Stomach (tissue), 8 donors: ENCODE measurements at regions not wholly inside any gene's neighbourhood (a gene's known extent, or its start where the extent isn't known, plus 50 kb on each side); places are given as distances from the start of the nearest gene placed in this dataset.

Source experiments
- DNase-seq, 2 donors: peaks; one replicate each; pipeline versions ENCODE4 v3.0.0 to v3.0.0-alpha.2; 2013 to 2019
- H3K27ac ChIP-seq, 5 donors: fragments of 200-600 bp in 4 of 5; sonication (generic) in 4 of 5; one replicate each; pipeline ENCODE4 v1.5.1; 2013 to 2019; ENCODE audit warnings: mild to moderate bottlenecking in 1 of 5, moderate library complexity in 1 of 5
- H3K27me3 ChIP-seq, 3 donors: fragments of 200-600 bp; sonication (generic); one replicate each; pipeline ENCODE4 v1.5.1; 2017 to 2019; ENCODE audit warnings: mixed run types in 1 of 3
- H3K36me3 ChIP-seq, 4 donors: fragments of 200-600 bp; sonication (generic); 1 replicate in 3 of 4; 2 replicates in 1 of 4; pipeline ENCODE4 v1.5.1; 2016 to 2019
- H3K4me1 ChIP-seq, 4 donors: fragments of 200-600 bp; sonication (generic); one replicate each; pipeline ENCODE4 v1.5.1; 2016 to 2019
- H3K4me3 ChIP-seq, 4 donors: fragments of 200-600 bp; sonication (generic) in 3 of 4; one replicate each; pipeline ENCODE4 v1.5.1; 2016 to 2019; ENCODE audit warnings: mild to moderate bottlenecking in 1 of 4
- H3K9me3 ChIP-seq, 4 donors: fragments of 200-600 bp; sonication (generic); one replicate each; pipeline ENCODE4 v1.5.1; 2016 to 2019
- EP300 ChIP-seq: sonication (generic); formaldehyde crosslinking; IDR thresholded peaks from one replicate; pipeline ENCODE4 v1.6.1; 2017; ENCODE audit warnings: antibody characterized with exemption
- POLR2A ChIP-seq, 4 donors: fragments of 450-650 bp; IDR thresholded peaks; one replicate each; pipeline ENCODE4 v1.6.1; 2016; ENCODE audit warnings: antibody characterized with exemption in 4 of 4, control low read depth in 2 of 4, mild to moderate bottlenecking in 1 of 4, moderate library complexity in 1 of 4
- POLR2AphosphoS5 ChIP-seq, 3 donors: sonication (generic); formaldehyde crosslinking; IDR thresholded peaks; one replicate each; pipeline ENCODE4 v1.6.1; 2016; ENCODE audit warnings: antibody characterized with exemption in 3 of 3
- WGBS, 5 donors: extraction: QIAGEN DNeasy Blood & Tissue Kit in 3 of 5; methylation state at CpG; one replicate each; pipeline versions ENCODE4 v1.1.5 to v1.1.7; 2013 to 2018; 5-methylcytosine and 5-hydroxymethylcytosine counted together
- intact Hi-C: fragments of 100-400 bp; cut with DNase I; formaldehyde crosslinking; loops from one replicate; pipeline ENCODE4 v1.15.1; 2023; ENCODE audit warnings: low total_unique reads
- TF ChIP-seq, protein P1 (sequence below), 7 experiments: fragments of 450-650 bp in 4 of 7; fragments of 200-600 bp in 3 of 7; sonication (generic) in 3 of 7; IDR thresholded peaks; one replicate each; pipeline ENCODE4 v1.5.1; 2016 to 2019; ENCODE audit warnings: antibody characterized with exemption in 7 of 7, control low read depth in 2 of 7, mild to moderate bottlenecking in 1 of 7
- donor health status: healthy with polysubstance abuse.
- donor health status: Bipolar disorder and iron deficiency.
- donor health status: healthy.

DNA sequence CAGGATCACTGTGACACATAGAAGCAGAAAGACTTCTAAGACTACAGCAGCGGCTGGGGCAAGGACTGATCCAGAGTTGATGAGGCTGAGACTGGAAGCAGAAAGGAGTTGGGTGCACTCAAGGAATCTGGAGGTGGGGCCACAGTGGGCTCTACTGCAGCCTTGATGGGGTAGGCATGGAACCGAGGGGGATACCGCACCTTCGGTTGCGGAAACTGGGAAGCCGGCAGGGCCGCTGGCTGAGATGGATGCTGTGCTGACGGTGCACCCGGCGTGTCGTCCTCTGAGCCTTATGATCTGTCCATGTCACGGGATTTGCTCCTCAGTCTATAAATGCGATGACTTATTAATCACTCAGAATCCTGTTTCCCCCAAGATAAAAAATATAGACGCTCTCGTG is 473.5 kb upstream of the MYT1L start:
- intact Hi-C loops = no loop called here

DNA sequence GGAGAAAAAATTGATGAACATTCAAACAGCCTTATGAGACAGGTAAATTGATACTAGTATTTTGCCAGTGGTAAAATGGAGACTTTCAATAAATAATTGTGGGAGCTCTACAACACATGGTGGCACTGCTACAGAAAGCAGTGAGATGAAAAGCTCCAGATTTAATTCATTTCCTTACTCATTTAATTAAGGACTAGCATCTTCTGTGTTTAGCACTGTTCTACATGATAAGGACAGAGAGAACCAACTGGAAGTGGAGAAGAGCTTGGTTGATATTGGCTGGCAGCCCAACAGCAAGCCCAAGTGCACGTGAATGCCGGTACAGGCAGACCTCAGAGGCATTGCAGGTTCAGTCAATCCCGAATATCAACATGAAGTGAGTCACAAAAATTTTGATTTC is 470.4 kb upstream of the MYT1L start:
- Histone ChIP-seq H3K4me3 (no peak overlapping the region), H3K36me3 (no peaks in the 10 kb centered on the region), H3K4me1 (no peaks in the 10 kb centered on the region), H3K27ac (no peak overlapping the region), H3K27me3 (no peaks in the 10 kb centered on the region), H3K9me3 (peaks cover 0 to 12% (median 8%) of the 10 kb centered on the region in 4 donors)
- TF ChIP-seq POLR2A (IDR thresholded peaks at IDR 0.05) (no peak), EP300 (no peak), POLR2AphosphoS5 (IDR thresholded peaks at IDR 0.05) (no peak)
- TF ChIP-seq, protein P1, sequence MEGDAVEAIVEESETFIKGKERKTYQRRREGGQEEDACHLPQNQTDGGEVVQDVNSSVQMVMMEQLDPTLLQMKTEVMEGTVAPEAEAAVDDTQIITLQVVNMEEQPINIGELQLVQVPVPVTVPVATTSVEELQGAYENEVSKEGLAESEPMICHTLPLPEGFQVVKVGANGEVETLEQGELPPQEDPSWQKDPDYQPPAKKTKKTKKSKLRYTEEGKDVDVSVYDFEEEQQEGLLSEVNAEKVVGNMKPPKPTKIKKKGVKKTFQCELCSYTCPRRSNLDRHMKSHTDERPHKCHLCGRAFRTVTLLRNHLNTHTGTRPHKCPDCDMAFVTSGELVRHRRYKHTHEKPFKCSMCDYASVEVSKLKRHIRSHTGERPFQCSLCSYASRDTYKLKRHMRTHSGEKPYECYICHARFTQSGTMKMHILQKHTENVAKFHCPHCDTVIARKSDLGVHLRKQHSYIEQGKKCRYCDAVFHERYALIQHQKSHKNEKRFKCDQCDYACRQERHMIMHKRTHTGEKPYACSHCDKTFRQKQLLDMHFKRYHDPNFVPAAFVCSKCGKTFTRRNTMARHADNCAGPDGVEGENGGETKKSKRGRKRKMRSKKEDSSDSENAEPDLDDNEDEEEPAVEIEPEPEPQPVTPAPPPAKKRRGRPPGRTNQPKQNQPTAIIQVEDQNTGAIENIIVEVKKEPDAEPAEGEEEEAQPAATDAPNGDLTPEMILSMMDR (IDR thresholded peaks at IDR 0.05) = no peak
- intact Hi-C loops = no loop called here
- WGBS, 5 donors = 84 to 92% (median 87%) methylated on average over 3 of the region's 3 CpGs
- no peak for DNase-seq

More for the DNA sequence above, 473.5 kb upstream of the MYT1L start:
- peaks cover 0 to 12% (median 8%) of the 10 kb centered on the region in 4 donors for H3K9me3 ChIP-seq
- no peak overlapping the region for H3K4me3 ChIP-seq
- no peak for DNase-seq
- H3K4me1 ChIP-seq = no peaks in the 10 kb centered on the region
- H3K27ac ChIP-seq = no peak overlapping the region
- no peaks in the 10 kb centered on the region for H3K27me3 ChIP-seq
- H3K36me3 ChIP-seq = no peaks in the 10 kb centered on the region
- 92 to 95% (median 94%) methylated on average over 15 of the region's 15 CpGs for WGBS, 5 donors
- TF ChIP-seq POLR2AphosphoS5 (IDR thresholded peaks at IDR 0.05) (no peak), POLR2A (IDR thresholded peaks at IDR 0.05) (no peak), EP300 (no peak)
- TF ChIP-seq, protein P1 (IDR thresholded peaks at IDR 0.05) = no peak

DNA sequence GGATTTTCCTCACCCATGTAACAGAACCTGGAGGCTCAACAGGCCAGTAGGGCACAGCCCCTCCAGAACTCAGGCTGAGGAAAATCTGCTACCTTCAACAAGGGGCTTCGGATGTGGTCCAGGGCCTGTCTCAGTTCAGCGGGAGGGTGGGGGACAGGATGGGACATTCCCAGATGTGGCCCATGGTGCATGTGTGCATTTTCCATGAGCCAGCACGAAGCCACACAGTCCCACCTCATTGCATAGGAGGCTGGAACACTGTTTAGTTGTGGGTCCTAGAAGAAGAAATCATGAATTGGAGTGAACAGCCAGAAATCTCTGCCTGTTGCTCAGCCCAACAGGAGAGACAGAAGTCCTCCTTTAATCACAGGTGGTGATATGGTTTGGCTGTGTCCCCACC is 469.6 kb upstream of the MYT1L start:
- Histone ChIP-seq H3K27ac (no peak overlapping the region), H3K27me3 (no peaks in the 10 kb centered on the region), H3K4me3 (no peak overlapping the region), H3K36me3 (no peaks in the 10 kb centered on the region), H3K9me3 (peaks cover 0 to 12% (median 8%) of the 10 kb centered on the region in 4 donors), H3K4me1 (no peaks in the 10 kb centered on the region)
- intact Hi-C loops = no loop called here
- no peak for DNase-seq
- 70 to 79% (median 75%) methylated on average over 3 of the region's 3 CpGs for WGBS, 5 donors
- TF ChIP-seq, protein P1 (IDR thresholded peaks at IDR 0.05) = no peak
- no peak for TF ChIP-seq POLR2A (IDR thresholded peaks at IDR 0.05)
- no peak for TF ChIP-seq POLR2AphosphoS5 (IDR thresholded peaks at IDR 0.05)
- TF ChIP-seq EP300 = no peak

DNA sequence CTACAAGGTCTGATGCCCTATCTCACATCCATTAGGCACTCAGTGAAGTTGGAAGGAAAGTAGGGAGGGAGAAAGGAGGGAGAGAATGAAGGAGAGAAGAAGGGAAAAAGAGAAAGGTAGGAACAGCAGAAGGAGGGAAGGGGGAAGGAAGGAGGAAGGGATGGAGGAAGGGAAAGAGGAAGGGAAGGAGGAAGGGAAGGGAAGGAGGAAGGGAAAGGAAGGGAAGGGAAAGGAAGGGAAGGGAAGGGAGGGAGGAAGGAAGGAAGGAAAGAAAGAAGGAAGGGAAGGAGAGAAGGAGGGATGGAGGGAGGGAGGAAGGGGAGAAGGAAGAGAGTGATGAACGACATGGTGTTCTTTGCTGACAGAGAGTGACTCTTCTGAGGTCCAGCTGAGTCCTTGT is 468.9 kb upstream of the MYT1L start:
- no peaks in the 10 kb centered on the region for H3K27me3 ChIP-seq
- peaks cover 0 to 12% (median 8%) of the 10 kb centered on the region in 4 donors for H3K9me3 ChIP-seq
- H3K4me3 ChIP-seq = no peak overlapping the region
- TF ChIP-seq POLR2AphosphoS5 (IDR thresholded peaks at IDR 0.05) = no peak
- H3K27ac ChIP-seq = no peak overlapping the region
- H3K36me3 ChIP-seq = no peaks in the 10 kb centered on the region
- intact Hi-C loops = no loop called here
- WGBS, 5 donors = 44 to 70% (median 62%) methylated on average over 1 of the region's 1 CpG
- DNase-seq = no peak
- H3K4me1 ChIP-seq = no peaks in the 10 kb centered on the region

DNA sequence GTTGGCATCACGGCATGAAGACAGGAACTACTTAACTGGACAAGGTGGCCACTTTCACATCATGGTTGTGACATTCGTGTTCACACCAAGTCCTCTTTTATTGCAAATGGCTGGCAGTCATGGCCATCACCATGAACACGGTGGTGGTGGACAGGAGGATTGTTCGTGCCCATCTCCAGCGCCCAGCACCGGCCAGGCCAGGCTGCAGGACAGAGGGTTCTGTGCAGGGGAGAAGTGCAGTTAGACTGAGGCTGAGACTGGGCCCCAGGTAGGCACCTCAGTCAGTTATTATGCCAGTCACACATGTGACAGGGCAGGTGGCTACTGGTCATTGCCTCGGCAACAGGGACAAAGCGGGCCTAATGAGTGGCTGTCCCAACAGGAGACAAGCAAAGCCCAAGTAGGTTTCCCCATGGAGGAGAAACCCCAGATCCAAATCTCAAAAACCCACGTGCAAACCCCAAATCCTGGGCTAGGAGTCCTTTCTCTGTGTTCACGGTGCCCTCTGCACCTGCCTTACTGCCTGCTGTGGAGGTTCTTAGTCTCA is 468.1 kb upstream of the MYT1L start:
- WGBS, 5 donors = 79 to 89% (median 85%) methylated on average over 10 of the region's 10 CpGs
- DNase-seq = no peak
- Histone ChIP-seq H3K4me3 (no peak overlapping the region), H3K36me3 (no peaks in the 10 kb centered on the region), H3K27ac (no peak overlapping the region), H3K4me1 (no peaks in the 10 kb centered on the region), H3K27me3 (no peaks in the 10 kb centered on the region), H3K9me3 (peaks cover 0 to 12% (median 8%) of the 10 kb centered on the region in 4 donors)
- TF ChIP-seq, protein P1 (IDR thresholded peaks at IDR 0.05) = no peak
- TF ChIP-seq POLR2A (IDR thresholded peaks at IDR 0.05) (no peak), POLR2AphosphoS5 (IDR thresholded peaks at IDR 0.05) (no peak), EP300 (no peak)
- intact Hi-C loops = no loop called here
